GM19351 (cell line): ENCODE measurements at regions not wholly inside any gene's neighbourhood (a gene's known extent, or its start where the extent isn't known, plus 50 kb on each side); places are given as distances from the start of the nearest gene placed in this dataset.

Experiments used
- ATAC-seq: cut with Tn5 transposase; IDR thresholded peaks from one replicate; pipeline ENCODE4 v1.9.1; 2021; ENCODE audit warnings: mild to moderate bottlenecking, moderate library complexity; ENCODE audit not compliant: unreplicated experiment

- no peak for ATAC-seq
Measured at GRCh38 chr1:229817936-229818335, 191.9 kb downstream of the URB2 start.

- no peak for ATAC-seq
Measured at GRCh38 chr1:229819091-229819490, 193.0 kb downstream of the URB2 start.

GRCh38 chr1:229822026-229822425 lies 196.0 kb downstream of the URB2 start:
- ATAC-seq, result no peak

- ATAC-seq, result no peak
Measured at GRCh38 chr1:229825042-229825441, 199.0 kb downstream of the URB2 start.

- ATAC-seq, result no peak
Measured at GRCh38 chr1:229828461-229828860, 202.4 kb downstream of the URB2 start.

- no peak for ATAC-seq
Measured at GRCh38 chr1:229832695-229833094, 206.6 kb downstream of the URB2 start.

GRCh38 chr1:229834230-229834629 lies 208.2 kb downstream of the URB2 start:
- no peak for ATAC-seq

GRCh38 chr1:229835226-229835625 lies 209.2 kb downstream of the URB2 start:
- no peak for ATAC-seq

- no peak for ATAC-seq
Measured at GRCh38 chr1:229836324-229836723, 210.3 kb downstream of the URB2 start.

- ATAC-seq, result no peak
Measured at GRCh38 chr1:229838204-229838603, 212.2 kb downstream of the URB2 start.

- ATAC-seq, result no peak
Measured at GRCh38 chr1:229839800-229840199, 213.8 kb downstream of the URB2 start.

- no peak for ATAC-seq
Measured at GRCh38 chr1:229841230-229841629, 215.2 kb downstream of the URB2 start.

GRCh38 chr1:229842302-229843255 lies 216.5 kb downstream of the URB2 start:
- no peak for ATAC-seq

GRCh38 chr1:229843627-229844238 lies 217.7 kb downstream of the URB2 start:
- ATAC-seq, result no peak

- no peak for ATAC-seq
Measured at GRCh38 chr1:229844675-229845074, 218.6 kb downstream of the URB2 start.

- ATAC-seq, result no peak
Measured at GRCh38 chr1:229845410-229846138, 219.5 kb downstream of the URB2 start.

GRCh38 chr1:229846351-229846750 lies 220.3 kb downstream of the URB2 start:
- no peak for ATAC-seq

- ATAC-seq, result no peak
Measured at GRCh38 chr1:229848752-229849677, 218.0 kb upstream of the GALNT2 start.

GRCh38 chr1:229851511-229851910 lies 215.5 kb upstream of the GALNT2 start:
- ATAC-seq, result no peak

GRCh38 chr1:229853751-229854150 lies 213.3 kb upstream of the GALNT2 start:
- no peak for ATAC-seq
